Testis (tissue), 2 donors: ENCODE measurements at regions not wholly inside any gene's neighbourhood (a gene's known extent, or its start where the extent isn't known, plus 50 kb on each side); places are given as distances from the start of the nearest gene placed in this dataset.

ENCODE experiments used
- CTCF ChIP-seq, 3 experiments: fragments of 450-650 bp in 2 of 3; fragments of 200-600 bp in 1 of 3; sonication (generic) in 1 of 3; IDR thresholded peaks; one replicate each; pipeline ENCODE4 v1.5.1; 2016 to 2019; ENCODE audit warnings: antibody characterized with exemption in 3 of 3, mild to moderate bottlenecking in 2 of 3, moderate library complexity in 1 of 3
- POLR2A ChIP-seq: fragments of 450-650 bp; IDR thresholded peaks from one replicate; pipeline ENCODE4 v1.6.1; 2017; ENCODE audit warnings: antibody characterized with exemption, mild to moderate bottlenecking, moderate library complexity

- TF ChIP-seq POLR2A (no peak), CTCF (IDR thresholded peaks at IDR 0.05) (no peak)
Measured at GRCh38 chr1:96533820-96534219, 187.8 kb upstream of the PTBP2 start.
